HG03439 (cell line): ENCODE measurements at regions not wholly inside any gene's neighbourhood (a gene's known extent, or its start where the extent isn't known, plus 50 kb on each side); places are given as distances from the start of the nearest gene placed in this dataset.
"Not testable (repeated sequence)": the region's sequence is repeated elsewhere in the genome, so short reads cannot be mapped to it uniquely, and the experiment has no call there.

Experiments
- ATAC-seq: cut with Tn5 transposase; IDR thresholded peaks from one replicate; pipeline ENCODE4 v1.9.1; 2021; ENCODE audit warnings: mild to moderate bottlenecking, moderate library complexity; ENCODE audit not compliant: unreplicated experiment

GRCh38 chr13:88945793-88946192 lies 1274.6 kb downstream of the SLITRK5 start:
- no peak for ATAC-seq

GRCh38 chr13:88948501-88948900 lies 1277.3 kb downstream of the SLITRK5 start:
- no peak for ATAC-seq

GRCh38 chr13:88958821-88959220 lies 1287.7 kb downstream of the SLITRK5 start:
- no peak for ATAC-seq

- ATAC-seq, result no peak
These were observed 1305.3 kb downstream of the SLITRK5 start for GRCh38 chr13:88976466-88976865.

GRCh38 chr13:88978607-88979006 lies 1307.4 kb downstream of the SLITRK5 start:
- no peak for ATAC-seq

- no peak for ATAC-seq
These were observed 1308.4 kb downstream of the SLITRK5 start for GRCh38 chr13:88979465-88980175.

- no peak for ATAC-seq
These were observed 1332.5 kb downstream of the SLITRK5 start for GRCh38 chr13:89003656-89004055.

- ATAC-seq, result no peak
These were observed 1340.4 kb downstream of the SLITRK5 start for GRCh38 chr13:89011615-89012014.

GRCh38 chr13:89027694-89028306 lies 1356.6 kb downstream of the SLITRK5 start:
- ATAC-seq, result no peak

GRCh38 chr13:89029062-89029461 lies 1357.9 kb downstream of the SLITRK5 start:
- ATAC-seq, result no peak

GRCh38 chr13:89034015-89034414 lies 1362.8 kb downstream of the SLITRK5 start:
- no peak for ATAC-seq

GRCh38 chr13:89052699-89053098 lies 1381.5 kb downstream of the SLITRK5 start:
- no peak for ATAC-seq

- no peak for ATAC-seq
These were observed 1382.2 kb downstream of the SLITRK5 start for GRCh38 chr13:89053418-89053817.

- no peak for ATAC-seq
These were observed 1386.1 kb downstream of the SLITRK5 start for GRCh38 chr13:89057274-89057673.

- no peak for ATAC-seq
These were observed 1386.7 kb downstream of the SLITRK5 start for GRCh38 chr13:89057862-89058261.

- ATAC-seq, result no peak
These were observed 1390.7 kb downstream of the SLITRK5 start for GRCh38 chr13:89061821-89062220.

- no peak for ATAC-seq
These were observed 1395.8 kb downstream of the SLITRK5 start for GRCh38 chr13:89066868-89067466.

- no peak for ATAC-seq
These were observed 1401.8 kb downstream of the SLITRK5 start for GRCh38 chr13:89072979-89073378.

GRCh38 chr13:89076622-89077021 lies 1405.5 kb downstream of the SLITRK5 start:
- no peak for ATAC-seq

GRCh38 chr13:89082623-89083022 lies 1411.5 kb downstream of the SLITRK5 start:
- ATAC-seq, result no peak

GRCh38 chr13:89088107-89088506 lies 1416.9 kb downstream of the SLITRK5 start:
- not testable (repeated sequence) for ATAC-seq

- no peak for ATAC-seq
These were observed 1426.8 kb downstream of the SLITRK5 start for GRCh38 chr13:89097994-89098393.
